ENCODE measurements at regions not wholly inside any gene's neighbourhood (a gene's known extent, or its start where the extent isn't known, plus 50 kb on each side); places are given as distances from the start of the nearest gene placed in this dataset.

DNA sequence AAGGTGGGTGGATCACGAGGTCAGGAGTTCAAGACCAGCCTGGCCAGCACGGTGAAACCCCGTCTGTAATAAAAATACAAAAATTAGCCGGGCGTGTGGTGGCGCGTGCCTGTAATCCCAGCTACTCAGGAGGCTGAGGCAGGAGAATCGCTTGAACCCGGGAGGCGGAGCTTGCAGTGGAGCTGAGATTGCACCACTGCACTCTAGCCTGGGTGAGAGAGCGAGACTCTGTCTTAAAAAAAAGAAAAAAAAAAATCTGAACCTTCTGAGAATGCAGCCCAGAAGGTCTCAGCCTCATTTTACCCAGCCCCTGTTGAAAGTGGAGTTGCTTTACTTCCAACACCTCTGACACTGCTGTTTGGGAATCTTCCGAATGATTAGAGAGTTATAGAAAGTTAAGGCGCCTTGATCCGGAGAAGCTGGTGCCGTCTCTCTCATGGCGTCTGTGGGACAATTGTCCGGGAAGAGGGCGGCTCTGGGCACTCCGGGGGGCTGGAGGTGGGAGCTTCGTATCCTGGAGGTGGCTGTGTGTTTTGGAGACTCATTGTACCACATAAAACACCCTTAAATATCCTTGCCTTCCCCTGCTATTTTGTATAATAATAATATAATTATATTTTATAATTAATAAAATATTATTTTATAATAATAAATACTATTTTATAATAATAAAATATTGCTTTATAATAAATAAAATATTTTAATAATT, 92.7 kb upstream of the PPP2R3B start:
- H3K4me1 ChIP-seq (ENCODE audit: control insufficient read depth, insufficient read depth, low read length): no peaks in the 10 kb centered on the region
- H3K4me1 Mint-ChIP-seq: peaks cover 12% of the 10 kb centered on the region
- WGBS, 2 experiments (ENCODE audit: insufficient coverage in 1 of 2, insufficient read length in 1 of 2): 92 to 95% methylated on average over 10 to 18 of the region's 20 CpGs
- H3K4me3 ChIP-seq (ENCODE audit: low read length): no peak overlapping the region
- no peaks in the 10 kb centered on the region for H3K27me3 ChIP-seq (ENCODE audit: control insufficient read depth, insufficient read depth, low read length, poor library complexity, severe bottlenecking)
- H3K27me3 Mint-ChIP-seq (ENCODE audit: insufficient read depth): peaks cover 11% of the 10 kb centered on the region
- H3K9me3 ChIP-seq (ENCODE audit: control insufficient read depth, low read length): peaks cover 22% of the 10 kb centered on the region
- H3K9ac ChIP-seq (ENCODE audit: extremely low read depth, low read length, poor library complexity, severe bottlenecking): no peak overlapping the region
- H3K36me3 ChIP-seq (ENCODE audit: control insufficient read depth, insufficient read depth, low read length): no peaks in the 10 kb centered on the region
- peaks cover 9% of the 10 kb centered on the region for H3K36me3 Mint-ChIP-seq (ENCODE audit: low read depth)
- H3K4me3 Mint-ChIP-seq: no peak overlapping the region
- DNase-seq: no peak
- no peak overlapping the region for H3K27ac Mint-ChIP-seq
- TF ChIP-seq, protein P1, sequence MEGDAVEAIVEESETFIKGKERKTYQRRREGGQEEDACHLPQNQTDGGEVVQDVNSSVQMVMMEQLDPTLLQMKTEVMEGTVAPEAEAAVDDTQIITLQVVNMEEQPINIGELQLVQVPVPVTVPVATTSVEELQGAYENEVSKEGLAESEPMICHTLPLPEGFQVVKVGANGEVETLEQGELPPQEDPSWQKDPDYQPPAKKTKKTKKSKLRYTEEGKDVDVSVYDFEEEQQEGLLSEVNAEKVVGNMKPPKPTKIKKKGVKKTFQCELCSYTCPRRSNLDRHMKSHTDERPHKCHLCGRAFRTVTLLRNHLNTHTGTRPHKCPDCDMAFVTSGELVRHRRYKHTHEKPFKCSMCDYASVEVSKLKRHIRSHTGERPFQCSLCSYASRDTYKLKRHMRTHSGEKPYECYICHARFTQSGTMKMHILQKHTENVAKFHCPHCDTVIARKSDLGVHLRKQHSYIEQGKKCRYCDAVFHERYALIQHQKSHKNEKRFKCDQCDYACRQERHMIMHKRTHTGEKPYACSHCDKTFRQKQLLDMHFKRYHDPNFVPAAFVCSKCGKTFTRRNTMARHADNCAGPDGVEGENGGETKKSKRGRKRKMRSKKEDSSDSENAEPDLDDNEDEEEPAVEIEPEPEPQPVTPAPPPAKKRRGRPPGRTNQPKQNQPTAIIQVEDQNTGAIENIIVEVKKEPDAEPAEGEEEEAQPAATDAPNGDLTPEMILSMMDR (conservative IDR thresholded peaks at IDR 0.05): no peak
- H3K9me3 Mint-ChIP-seq: peaks cover 35% of the 10 kb centered on the region
- no peak overlapping the region for H3K27ac ChIP-seq (ENCODE audit: low read depth, low read length)

DNA sequence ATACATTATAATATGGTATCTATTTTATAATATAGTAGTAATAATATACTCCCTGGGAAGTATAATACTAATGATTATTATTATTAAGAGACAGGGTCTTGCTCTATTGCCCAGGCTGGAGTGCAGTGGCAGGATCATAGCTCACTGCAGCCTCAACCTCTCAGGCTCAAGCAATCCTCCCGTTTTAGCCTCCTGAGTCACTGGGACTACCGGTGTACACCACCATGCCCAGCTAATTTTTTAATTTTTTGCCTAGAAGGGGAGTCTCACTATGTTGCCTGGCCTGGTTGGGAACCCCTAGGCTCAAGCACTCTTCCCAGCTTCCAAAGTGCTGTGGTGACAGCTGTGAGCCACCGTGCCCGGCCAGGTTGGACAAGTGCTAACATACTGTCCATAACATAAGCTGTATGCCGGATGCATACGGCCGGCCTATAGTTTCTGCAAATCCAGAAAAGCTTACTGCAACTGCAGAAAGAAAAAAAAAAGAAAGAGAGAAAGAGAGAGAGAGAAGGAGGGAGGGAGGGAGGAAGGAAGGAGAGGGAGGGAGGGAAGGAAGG, 94.2 kb upstream of the PPP2R3B start:
- H3K27ac Mint-ChIP-seq: no peak overlapping the region
- H3K9me3 Mint-ChIP-seq: peaks cover 25% of the 10 kb centered on the region
- peaks cover 10% of the 10 kb centered on the region for H3K27me3 Mint-ChIP-seq (ENCODE audit: insufficient read depth)
- 94 to 97% methylated on average over 5 to 7 of the region's 7 CpGs for WGBS, 2 experiments (ENCODE audit: insufficient coverage in 1 of 2, insufficient read length in 1 of 2)
- H3K4me1 ChIP-seq (ENCODE audit: control insufficient read depth, insufficient read depth, low read length): no peaks in the 10 kb centered on the region
- TF ChIP-seq, protein P1 (conservative IDR thresholded peaks at IDR 0.05): no peak
- peak; percentile 33 for DNase-seq
- H3K4me3 ChIP-seq (ENCODE audit: low read length): no peak overlapping the region
- peaks cover 10% of the 10 kb centered on the region for H3K9me3 ChIP-seq (ENCODE audit: control insufficient read depth, low read length)
- no peaks in the 10 kb centered on the region for H3K27me3 ChIP-seq (ENCODE audit: control insufficient read depth, insufficient read depth, low read length, poor library complexity, severe bottlenecking)
- no peak overlapping the region for H3K9ac ChIP-seq (ENCODE audit: extremely low read depth, low read length, poor library complexity, severe bottlenecking)
- peaks cover 7% of the 10 kb centered on the region for H3K36me3 Mint-ChIP-seq (ENCODE audit: low read depth)
- peaks cover 12% of the 10 kb centered on the region for H3K4me1 Mint-ChIP-seq
- no peak overlapping the region for H3K4me3 Mint-ChIP-seq
- H3K36me3 ChIP-seq (ENCODE audit: control insufficient read depth, insufficient read depth, low read length): no peaks in the 10 kb centered on the region
- no peak overlapping the region for H3K27ac ChIP-seq (ENCODE audit: low read depth, low read length)

DNA sequence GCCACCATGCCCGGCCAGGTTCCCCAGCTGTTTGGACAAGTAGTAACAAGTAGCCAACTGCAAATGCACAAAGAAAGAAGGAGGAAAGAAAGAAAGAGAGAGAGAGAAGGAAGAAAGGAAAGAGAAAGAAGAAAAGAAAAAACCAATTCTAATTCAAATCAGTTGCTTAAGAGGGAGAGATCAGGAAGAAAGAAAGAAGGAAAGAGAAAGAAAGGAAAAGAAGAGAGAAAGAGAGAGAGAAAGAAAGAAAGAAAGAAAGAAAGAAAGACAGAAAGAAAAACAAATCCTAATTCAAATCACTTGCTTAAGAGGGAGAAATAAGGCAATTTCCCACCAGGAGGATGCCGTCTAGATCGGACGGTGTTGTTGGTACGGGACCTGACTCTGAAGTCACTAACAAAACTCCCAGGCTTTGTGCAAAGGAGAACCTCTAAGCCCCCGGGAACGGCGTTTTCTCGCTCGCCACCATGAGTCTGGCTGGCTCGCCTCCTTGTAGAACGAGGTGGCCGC, 95.5 kb upstream of the PPP2R3B start:
- peaks cover 10% of the 10 kb centered on the region for H3K27me3 Mint-ChIP-seq (ENCODE audit: insufficient read depth)
- peaks cover 10% of the 10 kb centered on the region for H3K4me1 Mint-ChIP-seq
- Histone ChIP-seq H3K4me1 (ENCODE audit: control insufficient read depth, insufficient read depth, low read length) (no peaks in the 10 kb centered on the region), H3K9me3 (ENCODE audit: control insufficient read depth, low read length) (no peaks in the 10 kb centered on the region), H3K27me3 (ENCODE audit: control insufficient read depth, insufficient read depth, low read length, poor library complexity, severe bottlenecking) (no peaks in the 10 kb centered on the region), H3K9ac (ENCODE audit: extremely low read depth, low read length, poor library complexity, severe bottlenecking) (no peak overlapping the region), H3K4me3 (ENCODE audit: low read length) (no peak overlapping the region), H3K27ac (ENCODE audit: low read depth, low read length) (no peak overlapping the region), H3K36me3 (ENCODE audit: control insufficient read depth, insufficient read depth, low read length) (no peaks in the 10 kb centered on the region)
- H3K27ac Mint-ChIP-seq: no peak overlapping the region
- H3K4me3 Mint-ChIP-seq: no peak overlapping the region
- DNase-seq: no peak
- peaks cover 2% of the 10 kb centered on the region for H3K36me3 Mint-ChIP-seq (ENCODE audit: low read depth)
- peaks cover 17% of the 10 kb centered on the region for H3K9me3 Mint-ChIP-seq
- TF ChIP-seq, protein P1 (conservative IDR thresholded peaks at IDR 0.05): no peak
- 85% methylated on average over 8 to 13 of the region's 13 CpGs for WGBS, 2 experiments (ENCODE audit: insufficient coverage in 1 of 2, insufficient read length in 1 of 2)

Data from endodermal cell (in vitro differentiated cells).